ENCODE measurements at regions not wholly inside any gene's neighbourhood (a gene's known extent, or its start where the extent isn't known, plus 50 kb on each side); places are given as distances from the start of the nearest gene placed in this dataset.

DNA sequence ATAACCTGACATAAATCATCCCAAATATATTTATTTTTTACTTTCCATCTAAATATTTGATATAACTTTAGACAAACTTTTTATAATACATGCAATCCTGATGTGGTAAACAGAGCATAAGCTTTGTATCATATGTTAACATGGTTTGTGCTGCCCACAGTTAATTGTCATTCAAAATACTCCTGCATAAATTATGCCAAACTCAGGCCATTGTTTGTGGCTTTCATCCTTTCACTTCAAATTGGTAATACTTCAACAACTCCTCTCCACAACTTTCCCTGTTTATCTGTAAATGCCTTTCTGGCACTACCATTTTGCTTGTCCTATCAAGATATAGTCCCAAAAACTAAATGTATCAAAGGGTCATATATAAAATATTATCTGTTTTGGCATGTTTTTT lies 586.7 kb downstream of the HINT1 start:
- no peaks in the 10 kb centered on the region for H3K4me1 ChIP-seq
- no peaks in the 10 kb centered on the region for H3K9me3 ChIP-seq
- no peaks in the 10 kb centered on the region for H3K27me3 ChIP-seq
- TF ChIP-seq CTCF (IDR thresholded peaks at IDR 0.05; ENCODE audit: low read depth, low read length) = no peak
- no peaks in the 10 kb centered on the region for H3K36me3 ChIP-seq
- H3K4me3 ChIP-seq (ENCODE audit: low read depth, low read length) = no peak overlapping the region
- no peak for DNase-seq

DNA sequence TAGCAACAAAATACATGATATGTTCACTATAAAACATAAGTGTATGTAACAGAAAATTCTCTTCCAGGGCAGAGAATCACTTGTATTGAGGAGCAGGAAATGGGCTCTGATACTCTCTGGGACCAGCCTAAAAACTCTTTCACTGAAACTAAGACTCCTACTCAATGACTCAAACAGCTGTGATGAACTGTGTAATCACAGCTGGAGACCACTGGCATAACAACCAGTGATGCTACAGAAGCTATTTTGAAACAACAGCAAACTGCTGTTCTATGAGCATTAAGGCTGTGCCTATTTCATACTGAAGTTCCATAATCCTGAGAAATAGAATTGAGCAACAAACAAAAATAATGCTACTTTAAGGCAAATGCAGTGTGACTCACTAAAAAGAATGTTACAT lies 594.0 kb downstream of the HINT1 start:
- no peak for DNase-seq
- no peak for TF ChIP-seq CTCF (IDR thresholded peaks at IDR 0.05; ENCODE audit: low read depth, low read length)

DNA sequence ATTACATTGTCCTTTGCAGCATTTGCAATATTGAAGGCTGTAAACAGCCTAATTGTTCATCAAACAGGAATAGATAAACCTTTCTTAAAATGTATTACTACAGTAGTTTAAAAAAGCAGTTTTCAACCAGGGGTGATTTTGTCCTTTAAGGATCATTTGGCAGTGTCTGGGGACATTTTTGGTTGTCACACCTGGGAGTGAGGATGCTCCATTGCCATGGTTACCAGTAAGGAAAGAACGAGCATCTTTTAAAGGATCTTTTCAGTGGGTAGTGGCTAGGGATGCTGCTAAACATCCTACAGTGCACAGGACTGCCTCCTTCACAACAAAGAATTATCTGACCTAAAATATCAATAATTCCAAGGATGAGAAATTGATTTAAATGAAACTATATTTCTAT lies 596.3 kb downstream of the HINT1 start:
- TF ChIP-seq CTCF (IDR thresholded peaks at IDR 0.05; ENCODE audit: low read depth, low read length) = no peak
- H3K4me1 ChIP-seq = no peaks in the 10 kb centered on the region

More for the DNA sequence above, 594.0 kb downstream of the HINT1 start:
- no peaks in the 10 kb centered on the region for H3K36me3 ChIP-seq
- H3K4me1 ChIP-seq = no peaks in the 10 kb centered on the region
- no peaks in the 10 kb centered on the region for H3K27me3 ChIP-seq
- H3K4me3 ChIP-seq (ENCODE audit: low read depth, low read length) = no peak overlapping the region
- H3K9me3 ChIP-seq = no peaks in the 10 kb centered on the region

DNA sequence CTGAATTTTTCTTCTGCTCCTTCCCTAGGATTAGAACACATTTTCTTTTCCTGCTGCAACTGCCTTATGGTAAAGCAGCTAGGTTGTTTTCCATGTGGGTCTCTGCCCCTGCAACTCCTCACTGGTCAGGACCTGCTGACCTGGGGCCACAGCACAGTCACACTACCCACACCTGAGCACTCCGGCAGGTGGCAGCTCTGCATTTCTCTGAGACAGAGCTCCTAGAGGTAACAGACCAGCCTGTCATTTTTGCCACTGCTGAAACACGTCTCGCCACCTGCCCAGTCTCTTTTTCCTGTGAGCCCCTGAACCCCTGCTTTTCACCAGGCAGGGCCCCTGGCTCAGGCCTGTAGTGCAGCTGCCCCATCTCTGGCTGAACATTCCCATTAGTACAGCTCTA lies 609.6 kb downstream of the HINT1 start:
- no peak for TF ChIP-seq CTCF (IDR thresholded peaks at IDR 0.05; ENCODE audit: low read depth, low read length)
- Histone ChIP-seq H3K36me3 (no peaks in the 10 kb centered on the region), H3K4me1 (no peaks in the 10 kb centered on the region), H3K27me3 (no peaks in the 10 kb centered on the region), H3K4me3 (ENCODE audit: low read depth, low read length) (no peak overlapping the region), H3K9me3 (no peaks in the 10 kb centered on the region)
- DNase-seq = no peak

More for the DNA sequence above, 596.3 kb downstream of the HINT1 start:
- no peak for DNase-seq
- H3K9me3 ChIP-seq = no peaks in the 10 kb centered on the region
- no peak overlapping the region for H3K4me3 ChIP-seq (ENCODE audit: low read depth, low read length)
- no peaks in the 10 kb centered on the region for H3K36me3 ChIP-seq
- H3K27me3 ChIP-seq = no peaks in the 10 kb centered on the region

GRCh38 chr5:130550562-130550928 lies 614.5 kb downstream of the HINT1 start:
- no peak overlapping the region for H3K4me3 ChIP-seq (ENCODE audit: low read depth, low read length)
- TF ChIP-seq CTCF (IDR thresholded peaks at IDR 0.05; ENCODE audit: low read depth, low read length) = no peak
- H3K9me3 ChIP-seq = no peaks in the 10 kb centered on the region
- DNase-seq = no peak
- no peaks in the 10 kb centered on the region for H3K27me3 ChIP-seq
- H3K4me1 ChIP-seq = no peaks in the 10 kb centered on the region
- H3K36me3 ChIP-seq = no peaks in the 10 kb centered on the region

- no peaks in the 10 kb centered on the region for H3K27me3 ChIP-seq
- H3K4me3 ChIP-seq (ENCODE audit: low read depth, low read length) = no peak overlapping the region
- no peak for DNase-seq
- no peaks in the 10 kb centered on the region for H3K4me1 ChIP-seq
- H3K9me3 ChIP-seq = no peaks in the 10 kb centered on the region
- H3K36me3 ChIP-seq = no peaks in the 10 kb centered on the region
- no peak for TF ChIP-seq CTCF (IDR thresholded peaks at IDR 0.05; ENCODE audit: low read depth, low read length)
Observed at GRCh38 chr5:130549884-130550561, 615.0 kb downstream of the HINT1 start.

All from BE2C (cell line).